Peyer's patch (tissue), 4 donors: ENCODE measurements at regions not wholly inside any gene's neighbourhood (a gene's known extent, or its start where the extent isn't known, plus 50 kb on each side); places are given as distances from the start of the nearest gene placed in this dataset.

Experiments
- CTCF ChIP-seq, 6 experiments: fragments of 450-650 bp in 4 of 6; fragments of 200-600 bp in 2 of 6; sonication (generic) in 1 of 6; IDR thresholded peaks; one replicate each; pipeline ENCODE4 v1.5.1; 2017 to 2019; ENCODE audit warnings: antibody characterized with exemption in 6 of 6, mild to moderate bottlenecking in 3 of 6, moderate library complexity in 1 of 6
- POLR2A ChIP-seq, 2 donors: fragments of 450-650 bp; IDR thresholded peaks; one replicate each; pipeline ENCODE4 v1.5.1; 2017; ENCODE audit warnings: antibody characterized with exemption in 2 of 2, mild to moderate bottlenecking in 2 of 2, moderate library complexity in 2 of 2

- TF ChIP-seq CTCF (IDR thresholded peaks at IDR 0.05) (no peak), POLR2A (IDR thresholded peaks at IDR 0.05) (no peak)
Observed at GRCh38 chr16:51932317-51932716, 614.6 kb downstream of the TOX3 start.
